ENCODE measurements at regions not wholly inside any gene's neighbourhood (a gene's known extent, or its start where the extent isn't known, plus 50 kb on each side); places are given as distances from the start of the nearest gene placed in this dataset.

- H3K4me3 ChIP-seq: no peak overlapping the region
- no peaks in the 10 kb centered on the region for H3K9me3 ChIP-seq
- H3K27me3 ChIP-seq: no peaks in the 10 kb centered on the region
- no peak overlapping the region for H3K27ac ChIP-seq
- intact Hi-C loops (cut with DNase I): no loop called here
- WGBS (ENCODE audit: insufficient coverage, low coverage, low lambda C conversion rate, missing lambda C conversion rate): 89% methylated on average over 3 of the region's 3 CpGs
- H3K4me1 ChIP-seq: peaks cover 0 to under 1% (median 0%) of the 10 kb centered on the region in 4 donors
- TF ChIP-seq POLR2A (IDR thresholded peaks at IDR 0.05) (no peak), CTCF (IDR thresholded peaks at IDR 0.05) (no peak)
- no peaks in the 10 kb centered on the region for H3K36me3 ChIP-seq
- no peak for ATAC-seq
- DNase-seq: no peak
Measured at GRCh38 chr7:41431671-41432070, 271.2 kb downstream of the INHBA start.

DNA sequence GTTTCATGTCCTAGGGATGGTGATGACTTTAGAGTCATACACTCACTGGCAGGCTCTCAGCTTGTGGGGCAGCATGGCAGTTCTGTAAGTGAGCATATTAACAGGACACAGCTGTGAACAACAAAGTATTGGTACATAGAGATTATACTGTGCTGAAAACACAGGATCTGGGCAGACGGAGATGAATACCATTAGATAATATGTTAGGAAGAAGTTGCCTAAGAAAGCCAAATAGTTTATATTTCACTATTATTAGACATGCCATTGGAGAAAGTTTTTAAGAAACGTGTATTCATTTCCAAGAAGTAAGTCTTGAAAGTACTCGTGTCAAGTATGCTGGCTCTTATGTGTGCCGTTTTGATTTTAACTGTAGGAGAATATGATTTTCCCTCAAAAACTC is 274.5 kb downstream of the INHBA start:
- H3K4me1 ChIP-seq: no peaks in the 10 kb centered on the region
- H3K27ac ChIP-seq: no peak overlapping the region
- H3K4me3 ChIP-seq: no peak overlapping the region
- intact Hi-C loops (cut with DNase I): no loop called here
- WGBS (ENCODE audit: insufficient coverage, low coverage, low lambda C conversion rate, missing lambda C conversion rate): 82% methylated on average over 4 of the region's 4 CpGs
- TF ChIP-seq POLR2A (IDR thresholded peaks at IDR 0.05) (no peak), CTCF (IDR thresholded peaks at IDR 0.05) (no peak)
- ATAC-seq: no peak
- no peak for DNase-seq
- H3K27me3 ChIP-seq: no peaks in the 10 kb centered on the region
- no peaks in the 10 kb centered on the region for H3K36me3 ChIP-seq
- H3K9me3 ChIP-seq: no peaks in the 10 kb centered on the region

DNA sequence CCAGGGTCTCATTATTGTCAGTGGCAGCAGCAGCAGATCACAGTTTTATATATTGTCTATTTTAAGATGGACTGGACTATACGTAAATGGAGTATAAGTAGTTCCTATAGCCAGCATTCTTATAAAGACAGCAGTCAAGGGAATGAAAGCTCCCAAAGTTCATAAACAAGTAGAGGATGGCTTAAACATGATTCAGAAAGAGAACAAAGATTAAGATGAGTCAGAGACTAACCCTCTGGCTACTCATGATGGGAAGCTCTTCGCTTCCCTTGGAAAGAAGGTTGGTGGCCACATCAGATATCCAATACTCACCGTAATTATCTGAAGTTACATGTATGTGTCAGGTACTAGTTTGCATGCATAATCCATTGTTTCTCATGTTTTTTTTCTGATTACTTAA is 277.0 kb downstream of the INHBA start:
- no peak for ATAC-seq
- TF ChIP-seq POLR2A (IDR thresholded peaks at IDR 0.05) (no peak), CTCF (IDR thresholded peaks at IDR 0.05) (no peak)
- 94% methylated on average over 3 of the region's 3 CpGs for WGBS (ENCODE audit: insufficient coverage, low coverage, low lambda C conversion rate, missing lambda C conversion rate)

DNA sequence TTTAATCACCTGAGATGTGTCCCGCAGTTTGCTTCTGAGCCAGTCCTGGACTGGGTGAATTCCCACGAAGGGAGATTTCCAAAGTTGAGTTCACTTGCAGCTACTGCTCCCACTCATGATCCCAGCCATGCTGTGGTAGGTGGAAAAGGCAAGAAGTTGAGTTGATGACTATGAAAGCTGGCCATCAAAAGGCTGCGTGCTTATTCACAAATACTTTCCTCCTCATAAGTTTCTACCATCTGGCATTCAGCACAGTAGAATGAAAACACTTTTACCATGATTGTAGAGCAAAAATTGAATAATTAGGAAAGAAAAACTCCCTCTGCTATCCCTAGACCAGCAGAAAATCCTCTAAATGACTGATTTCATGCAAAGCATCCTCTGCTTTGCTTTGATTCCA is 281.8 kb downstream of the INHBA start:
- Histone ChIP-seq H3K27me3 (no peaks in the 10 kb centered on the region), H3K9me3 (no peaks in the 10 kb centered on the region), H3K4me3 (no peak overlapping the region), H3K27ac (no peak overlapping the region), H3K36me3 (no peaks in the 10 kb centered on the region), H3K4me1 (peaks cover 0 to 20% (median 8%) of the 10 kb centered on the region in 4 donors)
- no peak for TF ChIP-seq CTCF (IDR thresholded peaks at IDR 0.05)
- no peak for TF ChIP-seq POLR2A (IDR thresholded peaks at IDR 0.05)
- DNase-seq (no peak), ATAC-seq (no peak)
- WGBS (ENCODE audit: insufficient coverage, low coverage, low lambda C conversion rate, missing lambda C conversion rate): 71% methylated on average over 1 of the region's 3 CpGs
- intact Hi-C loops (cut with DNase I): no loop called here

More for the DNA sequence above, 277.0 kb downstream of the INHBA start:
- no peaks in the 10 kb centered on the region for H3K4me1 ChIP-seq
- no peaks in the 10 kb centered on the region for H3K9me3 ChIP-seq
- DNase-seq: no peak
- no peaks in the 10 kb centered on the region for H3K27me3 ChIP-seq
- H3K4me3 ChIP-seq: no peak overlapping the region
- intact Hi-C loops (cut with DNase I): no loop called here
- H3K27ac ChIP-seq: no peak overlapping the region
- no peaks in the 10 kb centered on the region for H3K36me3 ChIP-seq

DNA sequence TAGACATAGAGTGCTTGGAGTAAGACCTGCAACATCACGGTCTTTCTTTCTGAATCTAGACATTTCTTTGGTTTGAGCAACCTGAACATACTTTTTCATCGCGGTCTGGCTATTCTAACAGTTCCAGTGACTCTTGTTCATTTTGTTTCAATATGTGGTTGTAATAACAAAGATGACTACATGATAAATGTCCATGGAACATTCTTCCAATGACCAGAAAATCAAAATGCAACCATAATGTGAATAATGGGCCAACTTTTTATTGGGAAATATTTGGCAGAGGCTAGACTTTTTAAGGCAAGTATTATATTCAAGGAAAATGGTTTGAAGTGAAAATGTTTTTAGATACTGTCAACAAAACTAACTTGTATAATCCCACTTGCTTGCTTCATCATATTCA is 282.5 kb downstream of the INHBA start:
- TF ChIP-seq POLR2A (IDR thresholded peaks at IDR 0.05): no peak
- TF ChIP-seq CTCF (IDR thresholded peaks at IDR 0.05): no peak
- no peak overlapping the region for H3K4me3 ChIP-seq
- ATAC-seq: no peak
- no peaks in the 10 kb centered on the region for H3K27me3 ChIP-seq
- no peaks in the 10 kb centered on the region for H3K9me3 ChIP-seq
- H3K27ac ChIP-seq: no peak overlapping the region
- WGBS (ENCODE audit: insufficient coverage, low coverage, low lambda C conversion rate, missing lambda C conversion rate): 88% methylated on average over 3 of the region's 3 CpGs
- H3K4me1 ChIP-seq: peaks cover 0 to 22% (median 10%) of the 10 kb centered on the region in 4 donors
- DNase-seq: no peak
- intact Hi-C loops (cut with DNase I): no loop called here
- H3K36me3 ChIP-seq: no peaks in the 10 kb centered on the region

All from right lobe of liver (tissue), 6 donors.